ENCODE measurements at regions not wholly inside any gene's neighbourhood (a gene's known extent, or its start where the extent isn't known, plus 50 kb on each side); places are given as distances from the start of the nearest gene placed in this dataset.

DNA sequence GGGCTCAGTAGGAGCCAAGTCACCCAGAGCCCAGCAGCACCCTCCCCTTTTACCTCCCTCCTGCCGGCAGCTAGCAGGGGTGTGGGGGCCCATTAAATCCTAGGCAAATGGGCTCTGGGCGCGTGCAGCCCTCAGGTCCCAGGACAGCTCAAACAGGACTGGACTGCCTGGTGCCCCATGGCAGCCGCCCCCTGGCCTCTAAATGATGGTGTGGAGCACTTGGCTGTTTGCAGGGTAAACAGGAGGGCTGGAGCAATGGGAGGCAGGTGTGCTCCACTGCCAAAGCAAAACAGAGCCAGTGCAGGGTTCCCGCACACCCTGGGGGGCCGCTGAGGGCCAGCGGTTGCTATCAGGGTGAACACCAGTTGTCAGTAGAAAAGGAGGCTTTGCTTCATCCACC lies 55.9 kb upstream of the C5orf58 start:
- no peaks in the 10 kb centered on the region for H3K9me3 ChIP-seq (ENCODE audit: control insufficient read depth in 2 of 3, insufficient read depth in 1 of 3, low read length in 3 of 3)
- DNase-seq (no peak), FAIRE-seq (no peak)
- H3K36me3 ChIP-seq (ENCODE audit: control insufficient read depth in 2 of 3, insufficient read depth in 3 of 3, low read length in 3 of 3), result no peaks in the 10 kb centered on the region
- intact Hi-C loops (cut with DNase I), result no loop called here
- no peak overlapping the region for H3K9ac ChIP-seq (ENCODE audit: low read length in 3 of 3)
- no peak overlapping the region for H3K4me3 ChIP-seq (ENCODE audit: low read length in 3 of 3)
- H3K27me3 ChIP-seq (ENCODE audit: control insufficient read depth, insufficient read depth, low read length), result no peaks in the 10 kb centered on the region
- TF ChIP-seq, protein P1, sequence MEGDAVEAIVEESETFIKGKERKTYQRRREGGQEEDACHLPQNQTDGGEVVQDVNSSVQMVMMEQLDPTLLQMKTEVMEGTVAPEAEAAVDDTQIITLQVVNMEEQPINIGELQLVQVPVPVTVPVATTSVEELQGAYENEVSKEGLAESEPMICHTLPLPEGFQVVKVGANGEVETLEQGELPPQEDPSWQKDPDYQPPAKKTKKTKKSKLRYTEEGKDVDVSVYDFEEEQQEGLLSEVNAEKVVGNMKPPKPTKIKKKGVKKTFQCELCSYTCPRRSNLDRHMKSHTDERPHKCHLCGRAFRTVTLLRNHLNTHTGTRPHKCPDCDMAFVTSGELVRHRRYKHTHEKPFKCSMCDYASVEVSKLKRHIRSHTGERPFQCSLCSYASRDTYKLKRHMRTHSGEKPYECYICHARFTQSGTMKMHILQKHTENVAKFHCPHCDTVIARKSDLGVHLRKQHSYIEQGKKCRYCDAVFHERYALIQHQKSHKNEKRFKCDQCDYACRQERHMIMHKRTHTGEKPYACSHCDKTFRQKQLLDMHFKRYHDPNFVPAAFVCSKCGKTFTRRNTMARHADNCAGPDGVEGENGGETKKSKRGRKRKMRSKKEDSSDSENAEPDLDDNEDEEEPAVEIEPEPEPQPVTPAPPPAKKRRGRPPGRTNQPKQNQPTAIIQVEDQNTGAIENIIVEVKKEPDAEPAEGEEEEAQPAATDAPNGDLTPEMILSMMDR (IDR thresholded peaks at IDR 0.05; ENCODE audit: borderline replicate concordance, extremely low read depth, insufficient read depth), result no peak
- H3K27ac ChIP-seq (ENCODE audit: low read depth in 2 of 2, low read length in 2 of 2), result peak overlapping the region in 1 of 2 donors; percentile 0
- no peaks in the 10 kb centered on the region for H3K4me1 ChIP-seq (ENCODE audit: control insufficient read depth in 2 of 3, insufficient read depth in 2 of 3, low read depth in 1 of 3, low read length in 3 of 3)

- Histone ChIP-seq H3K27me3 (ENCODE audit: control insufficient read depth, insufficient read depth, low read length) (no peaks in the 10 kb centered on the region), H3K4me1 (ENCODE audit: control insufficient read depth in 2 of 3, insufficient read depth in 2 of 3, low read depth in 1 of 3, low read length in 3 of 3) (peaks cover 0 to 4% (median 2%) of the 10 kb centered on the region in 3 donors), H3K27ac (ENCODE audit: low read depth in 2 of 2, low read length in 2 of 2) (no peak overlapping the region), H3K36me3 (ENCODE audit: control insufficient read depth in 2 of 3, insufficient read depth in 3 of 3, low read length in 3 of 3) (no peaks in the 10 kb centered on the region), H3K4me3 (ENCODE audit: low read length in 3 of 3) (no peak overlapping the region), H3K9ac (ENCODE audit: low read length in 3 of 3) (no peak overlapping the region), H3K9me3 (ENCODE audit: control insufficient read depth in 2 of 3, insufficient read depth in 1 of 3, low read length in 3 of 3) (no peaks in the 10 kb centered on the region)
- intact Hi-C loops (cut with DNase I), result no loop called here
- no peak for FAIRE-seq
- TF ChIP-seq, protein P1 (IDR thresholded peaks at IDR 0.05; ENCODE audit: borderline replicate concordance, extremely low read depth, insufficient read depth), result no peak
- no peak for DNase-seq
Measured at GRCh38 chr5:170178814-170179213, 54.0 kb upstream of the C5orf58 start.

DNA sequence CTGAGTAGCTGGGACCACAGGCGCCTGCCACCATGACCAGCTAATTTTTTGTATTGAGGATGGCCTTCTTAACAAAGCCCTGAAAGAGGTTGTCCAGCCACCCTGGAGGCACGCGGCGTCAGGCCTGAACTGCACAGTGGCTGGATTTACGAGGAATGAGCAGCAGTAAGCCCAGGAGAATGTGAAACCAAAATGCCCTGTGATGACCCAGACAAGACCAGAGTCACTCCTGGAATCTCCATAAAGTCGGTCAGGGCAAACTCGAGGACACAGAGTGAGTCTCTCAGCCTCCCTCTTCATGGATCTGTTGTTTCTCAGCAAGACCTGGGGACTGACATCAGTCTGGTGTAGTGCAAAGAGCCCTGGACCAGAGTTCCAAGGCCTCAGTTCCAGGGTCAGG lies 53.2 kb upstream of the C5orf58 start:
- TF ChIP-seq, protein P1 (IDR thresholded peaks at IDR 0.05; ENCODE audit: borderline replicate concordance, extremely low read depth, insufficient read depth), result no peak
- Histone ChIP-seq H3K4me3 (ENCODE audit: low read length in 3 of 3) (no peak overlapping the region), H3K36me3 (ENCODE audit: control insufficient read depth in 2 of 3, insufficient read depth in 3 of 3, low read length in 3 of 3) (no peaks in the 10 kb centered on the region), H3K9ac (ENCODE audit: low read length in 3 of 3) (no peak overlapping the region), H3K27me3 (ENCODE audit: control insufficient read depth, insufficient read depth, low read length) (no peaks in the 10 kb centered on the region), H3K9me3 (ENCODE audit: control insufficient read depth in 2 of 3, insufficient read depth in 1 of 3, low read length in 3 of 3) (no peaks in the 10 kb centered on the region), H3K4me1 (ENCODE audit: control insufficient read depth in 2 of 3, insufficient read depth in 2 of 3, low read depth in 1 of 3, low read length in 3 of 3) (peaks cover 0 to 4% (median 3%) of the 10 kb centered on the region in 3 donors), H3K27ac (ENCODE audit: low read depth in 2 of 2, low read length in 2 of 2) (no peak overlapping the region)
- FAIRE-seq, result no peak
- intact Hi-C loops (cut with DNase I), result loop anchor here (10.0 kb wide), 1 partner anchor 75 kb away; the partner anchor contains the start of gene FOXI1
- no peak for DNase-seq

GRCh38 chr5:170181902-170182301 lies 50.9 kb upstream of the C5orf58 start:
- no peak overlapping the region for H3K4me3 ChIP-seq (ENCODE audit: low read length in 3 of 3)
- TF ChIP-seq, protein P1 (IDR thresholded peaks at IDR 0.05; ENCODE audit: borderline replicate concordance, extremely low read depth, insufficient read depth), result no peak
- H3K36me3 ChIP-seq (ENCODE audit: control insufficient read depth in 2 of 3, insufficient read depth in 3 of 3, low read length in 3 of 3), result no peaks in the 10 kb centered on the region
- H3K27ac ChIP-seq (ENCODE audit: low read depth in 2 of 2, low read length in 2 of 2), result no peak overlapping the region
- no peak for FAIRE-seq
- H3K9me3 ChIP-seq (ENCODE audit: control insufficient read depth in 2 of 3, insufficient read depth in 1 of 3, low read length in 3 of 3), result no peaks in the 10 kb centered on the region
- H3K9ac ChIP-seq (ENCODE audit: low read length in 3 of 3), result no peak overlapping the region
- no peak for DNase-seq
- peaks cover 0 to 5% (median 4%) of the 10 kb centered on the region in 3 donors for H3K4me1 ChIP-seq (ENCODE audit: control insufficient read depth in 2 of 3, insufficient read depth in 2 of 3, low read depth in 1 of 3, low read length in 3 of 3)
- intact Hi-C loops (cut with DNase I), result loop anchor here (10.0 kb wide), 1 partner anchor 77 kb away; the partner anchor contains the start of gene FOXI1
- no peaks in the 10 kb centered on the region for H3K27me3 ChIP-seq (ENCODE audit: control insufficient read depth, insufficient read depth, low read length)
